WTC11 (cell line): ENCODE measurements at regions not wholly inside any gene's neighbourhood (a gene's known extent, or its start where the extent isn't known, plus 50 kb on each side); places are given as distances from the start of the nearest gene placed in this dataset.

Experiments used
- ATAC-seq: fragments of 200-7000 bp; cut with Tn5 transposase; 2 replicates; pipeline ENCODE4 v1.10.0; 2021; ENCODE audit warnings: mild to moderate bottlenecking, moderate library complexity
- CTCF ChIA-PET: fragments of 300-600 bp; sonication (Branson Sonifier 250); formaldehyde crosslinking; loops from one replicate; lab custom pipeline; 2021; ENCODE audit warnings: antibody characterized with exemption; lab: Charles Lee
- POLR2A ChIA-PET: fragments of 350-600 bp; sonication (Branson Sonifier 250); formaldehyde crosslinking; loops from one replicate; lab custom pipeline; 2021; ENCODE audit warnings: antibody characterized with exemption; lab: Charles Lee
- DNase-seq: peaks from one replicate; pipeline ENCODE4 v3.0.0; 2021; ENCODE audit warnings: low spot score
- H3K27ac Mint-ChIP-seq: 2 replicates; pipeline ENCODE4 v1.8.0; 2021; ENCODE audit warnings: mixed read lengths
- H3K27me3 Mint-ChIP-seq: 2 replicates; pipeline ENCODE4 v1.8.0; 2021; ENCODE audit warnings: low read depth, mild to moderate bottlenecking, moderate library complexity, mixed read lengths
- H3K36me3 Mint-ChIP-seq: 2 replicates; pipeline ENCODE4 v1.8.0; 2021; ENCODE audit warnings: mixed read lengths
- H3K4me1 Mint-ChIP-seq: 2 replicates; pipeline ENCODE4 v1.8.0; 2022; ENCODE audit warnings: mixed read lengths
- H3K4me3 Mint-ChIP-seq: 2 replicates; pipeline ENCODE4 v1.8.0; 2021; ENCODE audit warnings: mild to moderate bottlenecking, moderate library complexity, mixed read lengths
- H3K9me3 Mint-ChIP-seq: 2 replicates; pipeline ENCODE4 v1.8.0; 2021; ENCODE audit warnings: mixed read lengths
- AR ChIP-seq: fragments of 250-450 bp; sonication (Bioruptor Pico); IDR thresholded peaks from 2 replicates; pipeline ENCODE4 v1.9.0; 2021; ENCODE audit warnings: mild to moderate bottlenecking
- CDX4 ChIP-seq: fragments of 250-450 bp; sonication (Bioruptor Pico); IDR thresholded peaks from 2 replicates; pipeline ENCODE4 v1.9.0; 2021; ENCODE audit warnings: moderate library complexity, mild to moderate bottlenecking, inconsistent platforms, borderline replicate concordance
- CTCF ChIP-seq: fragments of 200-600 bp; IDR thresholded peaks from 2 replicates; pipeline ENCODE4 v1.8.0; 2022; ENCODE audit warnings: antibody characterized with exemption
- E2F1 ChIP-seq: sonication (generic); formaldehyde crosslinking; IDR thresholded peaks from 2 replicates; pipeline ENCODE4 v1.8.0; 2022; ENCODE audit warnings: mild to moderate bottlenecking, missing genetic modification reagents
- ETV6 ChIP-seq: sonication (generic); formaldehyde crosslinking; IDR thresholded peaks from 2 replicates; pipeline ENCODE4 v1.8.1; 2022; ENCODE audit warnings: mild to moderate bottlenecking, missing genetic modification reagents
- GABPB1 ChIP-seq: sonication (generic); formaldehyde crosslinking; IDR thresholded peaks from 2 replicates; pipeline ENCODE4 v1.8.1; 2023; ENCODE audit warnings: mild to moderate bottlenecking, missing genetic modification reagents
- GTF2I ChIP-seq: fragments of 250-450 bp; sonication (Bioruptor Pico); conservative IDR thresholded peaks from 2 replicates; pipeline ENCODE4 v1.4.0; 2021; ENCODE audit warnings: mild to moderate bottlenecking
- HMGXB4 ChIP-seq: sonication (generic); formaldehyde crosslinking; IDR thresholded peaks from 2 replicates; pipeline ENCODE4 v1.8.1; 2023; ENCODE audit warnings: mild to moderate bottlenecking, moderate library complexity, missing genetic modification reagents
- JAZF1 ChIP-seq: fragments of 250-450 bp; sonication (Bioruptor Pico); IDR thresholded peaks from 2 replicates; pipeline ENCODE4 v1.9.0; 2021; ENCODE audit warnings: moderate library complexity, mild to moderate bottlenecking, inconsistent platforms
- NR2C2 ChIP-seq: sonication (generic); formaldehyde crosslinking; IDR thresholded peaks from 2 replicates; pipeline ENCODE4 v1.8.0; 2022; ENCODE audit warnings: mild to moderate bottlenecking, missing genetic modification reagents
- SP1 ChIP-seq: sonication (generic); formaldehyde crosslinking; conservative IDR thresholded peaks from 2 replicates; pipeline ENCODE4 v1.8.1; 2022; ENCODE audit warnings: missing genetic modification reagents
- TEAD4 ChIP-seq: sonication (generic); formaldehyde crosslinking; IDR thresholded peaks from 2 replicates; pipeline ENCODE4 v1.8.0; 2022; ENCODE audit warnings: mild to moderate bottlenecking, missing genetic modification reagents
- USF2 ChIP-seq: sonication (generic); formaldehyde crosslinking; IDR thresholded peaks from 2 replicates; pipeline ENCODE4 v1.8.1; 2023; ENCODE audit warnings: mild to moderate bottlenecking, missing genetic modification reagents, moderate library complexity
- ZNF121 ChIP-seq: sonication (generic); formaldehyde crosslinking; IDR thresholded peaks from 2 replicates; pipeline ENCODE4 v1.8.0; 2023; ENCODE audit warnings: missing genetic modification reagents
- ZNF219 ChIP-seq: sonication (generic); formaldehyde crosslinking; IDR thresholded peaks from 2 replicates; pipeline ENCODE4 v1.8.0; 2023; ENCODE audit warnings: missing genetic modification reagents, mild to moderate bottlenecking, borderline replicate concordance
- ZNF317 ChIP-seq: sonication (generic); formaldehyde crosslinking; IDR thresholded peaks from 2 replicates; pipeline ENCODE4 v1.8.1; 2023; ENCODE audit warnings: low read depth, mild to moderate bottlenecking, moderate library complexity, missing genetic modification reagents, borderline replicate concordance

GRCh38 chr11:81112718-81113117, 1620.9 kb downstream of the FAM181B start:
- ChIA-PET POLR2A (no interaction called here), CTCF (no interaction called here)
- Mint-ChIP-seq H3K27ac (no peak overlapping the region), H3K9me3 (no peaks in the 10 kb centered on the region), H3K36me3 (no peaks in the 10 kb centered on the region), H3K27me3 (no peaks in the 10 kb centered on the region), H3K4me1 (no peaks in the 10 kb centered on the region), H3K4me3 (no peak overlapping the region)
- TF ChIP-seq SP1 (no peak), ZNF219 (CRISPR knock-in tag) (no peak), NR2C2 (no peak), ZNF121 (CRISPR knock-in tag) (no peak), JAZF1 (CRISPR knock-in tag) (no peak), CDX4 (no peak), TEAD4 (CRISPR knock-in tag) (no peak), CTCF (no peak)
- no peak for ATAC-seq
- DNase-seq: no peak

GRCh38 chr11:81104051-81104450, 1629.6 kb downstream of the FAM181B start:
- no peak for DNase-seq
- H3K27me3 Mint-ChIP-seq: no peaks in the 10 kb centered on the region

GRCh38 chr11:81098471-81098870, 1635.2 kb downstream of the FAM181B start:
- H3K36me3 Mint-ChIP-seq: no peaks in the 10 kb centered on the region
- no peak overlapping the region for H3K27ac Mint-ChIP-seq
- H3K9me3 Mint-ChIP-seq: no peaks in the 10 kb centered on the region
- no peaks in the 10 kb centered on the region for H3K27me3 Mint-ChIP-seq
- no peak overlapping the region for H3K4me3 Mint-ChIP-seq
- no peaks in the 10 kb centered on the region for H3K4me1 Mint-ChIP-seq
- CTCF ChIA-PET: no interaction called here
- POLR2A ChIA-PET: no interaction called here
- DNase-seq: no peak
- ATAC-seq: no peak
- no peak for TF ChIP-seq GABPB1 (CRISPR knock-in tag)
- TF ChIP-seq GTF2I (CRISPR knock-in tag): no peak
- no peak for TF ChIP-seq CDX4
- no peak for TF ChIP-seq NR2C2
- TF ChIP-seq E2F1 (CRISPR knock-in tag): no peak
- TF ChIP-seq ZNF317 (CRISPR knock-in tag): no peak
- TF ChIP-seq ETV6 (CRISPR knock-in tag): no peak
- no peak for TF ChIP-seq HMGXB4 (CRISPR knock-in tag)

More at GRCh38 chr11:81104051-81104450, 1629.6 kb downstream of the FAM181B start:
- H3K9me3 Mint-ChIP-seq: no peaks in the 10 kb centered on the region
- peak; percentile 68 for ATAC-seq
- H3K4me3 Mint-ChIP-seq: no peak overlapping the region
- POLR2A ChIA-PET: no interaction called here
- TF ChIP-seq USF2 (CRISPR knock-in tag) (no peak), AR (CRISPR knock-in tag) (no peak)
- TF ChIP-seq, all 79 proteins: peak for 0
- CTCF ChIA-PET: no interaction called here
- Mint-ChIP-seq H3K27ac (no peak overlapping the region), H3K4me1 (peaks cover 18% of the 10 kb centered on the region), H3K36me3 (no peaks in the 10 kb centered on the region)
